IMR-90 (cell line): ENCODE measurements at regions not wholly inside any gene's neighbourhood (a gene's known extent, or its start where the extent isn't known, plus 50 kb on each side); places are given as distances from the start of the nearest gene placed in this dataset.

Experiments used
- ATAC-seq: fragments of 200-7000 bp; cut with Tn5 transposase; 2 replicates; pipeline ENCODE4 v1.9.1; 2020; ENCODE audit warnings: low read depth, mild to moderate bottlenecking, moderate library complexity
- BruUV-seq: library from RNA; stranded (reverse); fragments of 400-500 nt; replicated peaks from 2 replicates; lab custom pipeline; 2021; lab: Mats Ljungman, UMichigan
- CTCF ChIA-PET: fragments of 300-600 bp; formaldehyde crosslinking; extraction: SDS; loops from one replicate; lab custom pipeline; 2021; ENCODE audit warnings: antibody characterized with exemption; lab: Yijun Ruan, JAX
- POLR2A ChIA-PET: fragments of 300-600 bp; sonication (Branson Sonifier 250); formaldehyde crosslinking; loops from one replicate; lab custom pipeline; 2022; ENCODE audit warnings: antibody characterized with exemption; ENCODE audit not compliant: unreplicated experiment; lab: Charles Lee
- DNase-seq: peaks from one replicate; pipeline ENCODE4 v3.0.0; 2013
- H2AFZ ChIP-seq: replicated peaks from 2 replicates; pipeline ENCODE3; 2013; ENCODE audit warnings: low read length, mild to moderate bottlenecking; ENCODE audit not compliant: poor library complexity
- H2AK5ac ChIP-seq: 2 replicates; pipeline ENCODE4 v1.6.1; 2013; ENCODE audit warnings: low read depth, low read length, inconsistent platforms
- H2AK9ac ChIP-seq: replicated peaks from 2 replicates; pipeline ENCODE3; 2013; ENCODE audit warnings: mild to moderate bottlenecking, low read depth, low read length, moderate library complexity; ENCODE audit not compliant: poor library complexity
- H2BK120ac ChIP-seq: 2 replicates; pipeline ENCODE4 v1.6.1; 2013; ENCODE audit warnings: low read depth, low read length, inconsistent platforms
- H2BK15ac ChIP-seq: 3 replicates; pipeline ENCODE4 v1.6.1; 2013; ENCODE audit warnings: low read depth, low read length, inconsistent platforms
- H2BK20ac ChIP-seq: 2 replicates; pipeline ENCODE4 v1.6.1; 2013; ENCODE audit warnings: low read depth, mild to moderate bottlenecking, inconsistent platforms, low read length, moderate library complexity
- H2BK5ac ChIP-seq: 2 replicates; pipeline ENCODE4 v1.6.1; 2013; ENCODE audit warnings: mild to moderate bottlenecking, low read depth, low read length, inconsistent platforms; ENCODE audit not compliant: poor library complexity, severe bottlenecking
- H3K14ac ChIP-seq: replicated peaks from 2 replicates; pipeline ENCODE4 v1.6.1; 2013; ENCODE audit warnings: low read depth, low read length, inconsistent platforms
- H3K18ac ChIP-seq: 2 replicates; pipeline ENCODE4 v1.6.1; 2013; ENCODE audit warnings: low read depth, low read length, control low read depth
- H3K23ac ChIP-seq: 2 replicates; pipeline ENCODE4 v1.6.1; 2013; ENCODE audit warnings: low read depth, low read length, inconsistent platforms
- H3K27ac ChIP-seq: 2 replicates; pipeline ENCODE4 v1.5.1; 2013; ENCODE audit warnings: mild to moderate bottlenecking, control low read depth, low read length; ENCODE audit not compliant: insufficient read depth
- H3K27me3 ChIP-seq: 2 replicates; pipeline ENCODE4 v1.6.1; 2013; ENCODE audit warnings: low read length; ENCODE audit not compliant: control insufficient read depth, insufficient read depth
- H3K36me3 ChIP-seq: 2 replicates; pipeline ENCODE4 v1.6.1; 2013; ENCODE audit warnings: low read length, mixed read lengths; ENCODE audit not compliant: control insufficient read depth, insufficient read depth
- H3K4ac ChIP-seq: 2 replicates; pipeline ENCODE4 v1.6.1; 2013; ENCODE audit warnings: low read depth, low read length, inconsistent platforms
- H3K4me1 ChIP-seq: 2 replicates; pipeline ENCODE4 v1.6.1; 2013; ENCODE audit warnings: low read length, mixed read lengths; ENCODE audit not compliant: control insufficient read depth, insufficient read depth
- H3K4me2 ChIP-seq: 2 replicates; pipeline ENCODE4 v1.6.1; 2013; ENCODE audit warnings: low read depth, mild to moderate bottlenecking, control low read depth, low read length, moderate library complexity
- H3K4me3 ChIP-seq: 2 replicates; pipeline ENCODE4 v1.5.1; 2013; ENCODE audit warnings: low read depth, mild to moderate bottlenecking, control low read depth, low read length, moderate library complexity; ENCODE audit not compliant: insufficient read depth
- H3K56ac ChIP-seq: 2 replicates; pipeline ENCODE4 v1.6.1; 2013; ENCODE audit warnings: low read length, inconsistent platforms; ENCODE audit not compliant: insufficient read depth; ENCODE audit errors: extremely low read depth
- H3K79me1 ChIP-seq, 2 experiments: 2 replicates each; pipeline ENCODE4 v1.6.1; 2013; ENCODE audit warnings: low read length in 2 of 2, inconsistent platforms in 1 of 2, low read depth in 1 of 2
- H3K9ac ChIP-seq: 2 replicates; pipeline ENCODE4 v1.6.1; 2013; ENCODE audit warnings: low read depth, low read length, control low read depth
- H3K9me1 ChIP-seq: 2 replicates; pipeline ENCODE4 v1.6.1; 2013; ENCODE audit warnings: low read length, inconsistent platforms; ENCODE audit not compliant: insufficient read depth
- H3K9me3 ChIP-seq: 2 replicates; pipeline ENCODE4 v1.6.1; 2013; ENCODE audit warnings: low read length; ENCODE audit not compliant: control insufficient read depth, insufficient read depth
- H4K20me1 ChIP-seq: 2 replicates; pipeline ENCODE4 v1.6.1; 2013; ENCODE audit warnings: low read length, inconsistent platforms; ENCODE audit not compliant: insufficient read depth
- H4K5ac ChIP-seq: 2 replicates; pipeline ENCODE4 v1.6.1; 2013; ENCODE audit warnings: mild to moderate bottlenecking, low read depth, low read length, control low read depth
- H4K8ac ChIP-seq, 2 experiments: 2 replicates each; pipeline ENCODE4 v1.6.1; 2013; ENCODE audit warnings: low read depth in 2 of 2, low read length in 2 of 2, control low read depth in 1 of 2, inconsistent platforms in 1 of 2
- H4K91ac ChIP-seq: 2 replicates; pipeline ENCODE4 v1.6.1; 2013; ENCODE audit warnings: low read depth, low read length, inconsistent platforms; ENCODE audit not compliant: insufficient read depth
- BHLHE40 ChIP-seq: fragments of 150-350 bp; IDR thresholded peaks from 2 replicates; pipeline ENCODE4 v1.6.1; 2016; ENCODE audit warnings: mild to moderate bottlenecking, low read depth, low read length
- ELK1 ChIP-seq: fragments of 150-350 bp; IDR thresholded peaks from 2 replicates; pipeline ENCODE4 v1.6.1; 2016; ENCODE audit warnings: low read depth, mild to moderate bottlenecking, low read length, moderate library complexity, borderline replicate concordance
- MXI1 ChIP-seq: IDR thresholded peaks from 2 replicates; pipeline ENCODE4 v1.6.1; 2012; ENCODE audit warnings: low read depth, mild to moderate bottlenecking, low read length, moderate library complexity, borderline replicate concordance
- RAD21 ChIP-seq: IDR thresholded peaks from 2 replicates; pipeline ENCODE4 v1.6.1; 2012; ENCODE audit warnings: low read length, improper control_type of control experiment
- WGBS, 2 experiments: methylation state at CpG; one replicate each; pipeline versions ENCODE4 v1.1.5 to v1.1.7; 2013; ENCODE audit warnings: missing lambda C conversion rate in 2 of 2; ENCODE audit not compliant: insufficient read length in 1 of 2; ENCODE audit errors: extremely low coverage in 2 of 2; 5-methylcytosine and 5-hydroxymethylcytosine counted together
- dilution Hi-C: fragments of 300-500 bp; cut with HindIII; formaldehyde crosslinking; loops from one replicate; pipeline ENCODE4 v1.14.3; 2018; ENCODE audit warnings: low sequenced_read_pairs; ENCODE audit not compliant: unreplicated experiment
- in situ Hi-C: fragments of 300-500 bp; cut with MboI; formaldehyde crosslinking; loops from 3 replicates; pipeline ENCODE4 v1.14.3; 2019; ENCODE audit warnings: low sequenced_read_pairs, inconsistent platforms, mixed read lengths
- intact Hi-C: fragments of 100-400 bp; cut with micrococcal nuclease; formaldehyde crosslinking; loops from 2 replicates; pipeline ENCODE4 v1.10.0; 2022

- no peaks in the 10 kb centered on the region for H3K36me3 ChIP-seq
- no peak for TF ChIP-seq RAD21
- TF ChIP-seq MXI1 = no peak
- TF ChIP-seq BHLHE40 = no peak
- TF ChIP-seq ELK1 = no peak
- no peak overlapping the region for H2BK15ac ChIP-seq
- no peaks in the 10 kb centered on the region for H3K9me3 ChIP-seq
- H3K18ac ChIP-seq = no peak overlapping the region
- BruUV-seq = no TSS peak
- intact Hi-C loops = no loop called here
- H2AK5ac ChIP-seq = no peak overlapping the region
- CTCF ChIA-PET = no interaction called here
- no peak overlapping the region for H3K23ac ChIP-seq
- no peak overlapping the region for H4K91ac ChIP-seq
- H3K9me1 ChIP-seq = no peaks in the 10 kb centered on the region
- no CpG with 5 or more reads among the region's 1 CpG for WGBS, 2 experiments
- no peaks in the 10 kb centered on the region for H3K79me1 ChIP-seq
- no peak overlapping the region for H3K4me3 ChIP-seq
- H2BK20ac ChIP-seq = no peak overlapping the region
- H2AFZ ChIP-seq = no peak overlapping the region
- POLR2A ChIA-PET = no interaction called here
- dilution Hi-C loops = no loop called here
- H3K4me1 ChIP-seq = no peaks in the 10 kb centered on the region
- no peak overlapping the region for H2AK9ac ChIP-seq
- no peak overlapping the region for H3K4ac ChIP-seq
- H3K9ac ChIP-seq = no peak overlapping the region
- no peaks in the 10 kb centered on the region for H3K27me3 ChIP-seq
- H4K20me1 ChIP-seq = no peaks in the 10 kb centered on the region
- DNase-seq (no peak), ATAC-seq (no peak)
- no peak overlapping the region for H3K4me2 ChIP-seq
- no peak overlapping the region for H4K8ac ChIP-seq
- no peak overlapping the region for H3K14ac ChIP-seq
- no peak overlapping the region for H2BK120ac ChIP-seq
- H3K56ac ChIP-seq = no peak overlapping the region
- no peak overlapping the region for H4K5ac ChIP-seq
- no peak overlapping the region for H3K27ac ChIP-seq
- H2BK5ac ChIP-seq = no peak overlapping the region
- in situ Hi-C loops = no loop called here
These were observed 315.4 kb upstream of the ZC3H15 start for GRCh38 chr2:186170693-186171092.
